ENCODE measurements at regions not wholly inside any gene's neighbourhood (a gene's known extent, or its start where the extent isn't known, plus 50 kb on each side); places are given as distances from the start of the nearest gene placed in this dataset.
A peak's percentile ranks its signal among the peaks of the same experiment; 100 is the strongest.

DNA sequence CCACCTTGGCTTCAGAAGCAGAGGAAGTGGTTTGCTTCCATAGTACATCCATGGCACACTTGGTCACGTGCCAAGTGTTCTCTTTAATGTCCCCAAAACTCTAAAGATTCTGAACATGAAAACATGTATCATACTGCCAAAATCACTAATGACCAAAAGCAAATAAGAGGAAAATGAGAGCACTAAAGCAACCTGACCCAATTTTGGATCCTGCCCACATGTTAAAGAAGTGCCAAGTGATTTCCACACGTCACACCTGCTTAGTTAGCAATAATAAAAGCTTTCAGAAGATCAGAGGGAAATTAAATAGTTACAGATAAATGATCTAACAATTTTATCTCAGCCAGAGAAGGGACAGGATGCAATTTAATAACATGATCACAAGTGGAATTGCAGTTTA is 1170.0 kb downstream of the XPNPEP1 start:
- DNase-seq (ENCODE audit: low read depth in 3 of 3, low spot score in 2 of 3), result no peak

GRCh38 chr10:108749042-108749441 is 1174.3 kb downstream of the XPNPEP1 start:
- no peak for DNase-seq (ENCODE audit: low read depth in 3 of 3, low spot score in 2 of 3)

GRCh38 chr10:108736111-108736510 is 1187.2 kb downstream of the XPNPEP1 start:
- no peak for DNase-seq (ENCODE audit: low read depth in 3 of 3, low spot score in 2 of 3)

GRCh38 chr10:108735380-108735779 is 1187.9 kb downstream of the XPNPEP1 start:
- DNase-seq (ENCODE audit: low read depth in 3 of 3, low spot score in 2 of 3), result no peak

GRCh38 chr10:108721874-108722273 is 1201.4 kb downstream of the XPNPEP1 start:
- DNase-seq (ENCODE audit: low read depth in 3 of 3, low spot score in 2 of 3), result no peak

- DNase-seq (ENCODE audit: low read depth in 3 of 3, low spot score in 2 of 3), result no peak
Measured at GRCh38 chr10:108716352-108716751, 1207.0 kb downstream of the XPNPEP1 start.

GRCh38 chr10:108709927-108710722 is 1213.2 kb downstream of the XPNPEP1 start:
- DNase-seq (ENCODE audit: low read depth in 3 of 3, low spot score in 2 of 3), result no peak

DNA sequence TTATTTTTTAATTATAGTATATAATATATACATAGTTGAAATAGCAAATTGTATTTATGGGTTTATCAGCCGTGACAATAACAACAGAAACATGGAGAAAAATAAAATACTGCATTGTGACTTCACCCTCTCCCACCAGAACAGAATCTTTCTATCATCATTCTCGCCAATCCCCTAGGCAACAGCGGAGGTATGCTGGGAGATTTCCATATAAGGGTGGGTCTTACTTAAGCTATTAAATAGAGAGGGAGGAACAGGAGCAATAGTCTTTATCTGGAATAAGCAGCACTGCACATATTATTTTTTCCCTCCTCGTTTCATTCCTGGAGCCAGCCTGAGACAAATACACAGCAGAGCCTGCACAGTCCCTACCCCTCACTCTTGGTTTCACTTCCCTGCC is 1214.9 kb downstream of the XPNPEP1 start:
- DNase-seq (ENCODE audit: low read depth in 3 of 3, low spot score in 2 of 3), result no peak

DNA sequence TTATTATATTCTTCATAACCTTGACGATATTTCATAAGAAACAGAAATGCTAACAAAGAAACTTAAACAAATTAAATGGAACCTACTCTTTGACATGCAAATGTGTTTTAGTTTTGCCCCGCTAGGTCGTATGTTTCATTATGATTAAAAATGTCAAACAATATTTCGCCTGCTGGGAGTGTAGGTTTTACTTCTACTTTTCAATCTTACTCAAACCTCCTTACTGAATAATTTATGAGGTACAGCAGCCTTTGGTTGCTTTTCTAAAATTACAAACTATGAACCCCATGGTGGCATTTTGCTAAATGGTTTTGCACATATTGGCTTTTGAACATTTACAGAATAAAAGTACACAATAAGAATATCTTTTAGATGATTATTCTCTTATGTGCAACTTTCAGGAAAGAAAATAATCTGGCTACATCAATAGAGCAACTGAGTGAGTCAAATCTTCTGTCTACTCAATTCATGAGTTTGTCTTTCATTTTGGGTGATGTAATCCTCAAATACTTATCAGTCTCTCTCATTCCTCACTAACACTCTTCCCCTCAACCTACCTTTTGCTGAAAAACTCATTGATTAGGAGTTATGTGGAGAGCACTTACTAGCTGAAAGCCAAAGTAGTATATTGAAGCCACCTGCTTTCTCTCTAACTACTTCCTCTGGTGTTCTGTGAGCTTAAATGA is 1226.4 kb downstream of the XPNPEP1 start:
- no peak for DNase-seq (ENCODE audit: low read depth in 3 of 3, low spot score in 2 of 3)

DNA sequence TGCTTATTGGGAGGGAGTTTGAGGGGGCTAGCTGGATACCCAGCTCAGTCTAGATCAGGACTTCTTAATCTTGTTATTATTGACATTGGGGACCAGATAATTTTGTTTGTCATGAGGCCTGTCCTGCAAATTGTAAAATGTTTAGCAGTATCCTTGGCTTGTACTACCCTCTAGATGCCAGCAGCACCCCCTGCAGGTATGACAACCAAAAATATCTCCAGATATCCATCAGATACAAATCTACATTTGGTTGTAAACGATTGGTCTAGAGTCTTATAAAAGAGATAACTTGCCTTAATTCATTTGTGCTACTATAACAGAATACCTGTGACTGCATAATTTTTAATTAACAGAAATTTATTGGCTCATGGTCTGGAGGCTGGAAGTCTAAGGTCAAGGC is 1232.2 kb downstream of the XPNPEP1 start:
- no peak for DNase-seq (ENCODE audit: low read depth in 3 of 3, low spot score in 2 of 3)

DNA sequence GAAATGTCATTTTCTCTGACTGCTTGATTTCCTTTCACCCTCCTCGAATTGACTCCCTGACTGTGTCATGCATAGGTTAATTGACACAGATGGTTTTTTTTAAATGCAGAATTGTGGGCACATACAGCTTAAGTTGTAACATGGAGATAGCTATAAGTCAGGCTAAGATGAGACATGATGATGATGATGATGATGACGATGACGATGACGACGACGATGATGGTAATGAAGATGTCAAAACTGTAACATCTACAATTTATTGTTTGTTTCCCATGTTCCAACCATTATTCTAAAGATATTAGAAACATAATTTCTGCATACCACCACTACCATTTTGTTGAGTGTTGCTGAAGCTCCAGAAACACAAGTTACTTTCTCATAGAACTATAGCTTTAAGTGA is 1232.8 kb downstream of the XPNPEP1 start:
- DNase-seq (ENCODE audit: low read depth in 3 of 3, low spot score in 2 of 3), result no peak

GRCh38 chr10:108689891-108690290 is 1233.4 kb downstream of the XPNPEP1 start:
- no peak for DNase-seq (ENCODE audit: low read depth in 3 of 3, low spot score in 2 of 3)

- no peak for DNase-seq (ENCODE audit: low read depth in 3 of 3, low spot score in 2 of 3)
Measured at GRCh38 chr10:108688314-108688713, 1235.0 kb downstream of the XPNPEP1 start.

GRCh38 chr10:108685863-108686531 is 1237.3 kb downstream of the XPNPEP1 start:
- no peak for DNase-seq (ENCODE audit: low read depth in 3 of 3, low spot score in 2 of 3)

DNA sequence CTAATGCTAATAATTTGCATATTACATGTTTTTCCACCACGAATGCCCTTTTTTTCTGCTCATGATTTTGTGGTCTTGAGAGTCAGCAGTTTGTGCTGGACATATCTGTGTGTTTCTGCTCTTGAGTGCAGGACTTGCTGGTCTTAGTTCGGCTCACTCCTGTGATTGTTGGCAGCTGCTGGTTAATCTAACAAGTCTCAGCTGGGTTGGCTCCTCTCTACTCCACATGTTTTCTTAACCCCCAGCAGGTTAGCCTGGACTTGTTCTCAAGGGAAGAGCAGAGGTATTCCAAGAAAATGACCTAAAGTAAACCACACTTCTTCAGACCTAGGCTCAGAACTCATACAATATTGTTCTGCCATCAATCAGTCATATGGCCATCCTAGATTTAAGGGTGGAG is 1238.9 kb downstream of the XPNPEP1 start:
- DNase-seq (ENCODE audit: low read depth in 3 of 3, low spot score in 2 of 3), result peak in 1 of 3 donors; percentile 12

DNA sequence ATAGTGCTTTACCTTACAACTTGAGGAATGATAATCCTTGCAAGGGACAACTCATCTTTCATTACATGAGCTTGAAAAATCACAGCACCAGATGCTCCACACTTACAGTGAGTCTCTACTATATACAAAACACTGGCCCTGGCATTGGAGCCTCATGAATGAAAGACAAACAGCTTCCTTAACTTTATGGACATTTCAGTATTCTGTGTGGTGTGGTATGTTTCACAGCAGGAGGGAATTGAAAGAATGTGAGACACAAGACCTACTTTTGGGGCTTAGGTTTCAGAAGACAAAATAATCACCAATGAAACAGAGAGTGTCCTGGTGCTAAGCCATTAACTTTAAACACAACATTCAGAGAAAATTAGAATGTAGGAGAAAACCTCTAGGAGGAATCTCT is 1249.6 kb downstream of the XPNPEP1 start:
- no peak for DNase-seq (ENCODE audit: low read depth in 3 of 3, low spot score in 2 of 3)

- no peak for DNase-seq (ENCODE audit: low read depth in 3 of 3, low spot score in 2 of 3)
Measured at GRCh38 chr10:108663587-108663986, 1259.7 kb downstream of the XPNPEP1 start.

- no peak for DNase-seq (ENCODE audit: low read depth in 3 of 3, low spot score in 2 of 3)
Measured at GRCh38 chr10:108662975-108663374, 1260.3 kb downstream of the XPNPEP1 start.

- no peak for DNase-seq (ENCODE audit: low read depth in 3 of 3, low spot score in 2 of 3)
Measured at GRCh38 chr10:108655057-108655456, 1268.3 kb downstream of the XPNPEP1 start.

- DNase-seq (ENCODE audit: low read depth in 3 of 3, low spot score in 2 of 3), result no peak
Measured at GRCh38 chr10:108653531-108653930, 1269.8 kb downstream of the XPNPEP1 start.

- DNase-seq (ENCODE audit: low read depth in 3 of 3, low spot score in 2 of 3), result no peak
Measured at GRCh38 chr10:108639010-108639409, 1284.3 kb downstream of the XPNPEP1 start.

- DNase-seq (ENCODE audit: low read depth in 3 of 3, low spot score in 2 of 3), result no peak
Measured at GRCh38 chr10:108638225-108638624, 1285.1 kb downstream of the XPNPEP1 start.

Data from right renal cortex interstitium (tissue), 3 donors.